Muscle layer of duodenum (tissue), 2 donors: ENCODE measurements at regions not wholly inside any gene's neighbourhood (a gene's known extent, or its start where the extent isn't known, plus 50 kb on each side); places are given as distances from the start of the nearest gene placed in this dataset.

Source experiments
- H3K27ac ChIP-seq: one replicate; pipeline ENCODE4 v1.7.0; 2013; ENCODE audit warnings: mild to moderate bottlenecking, low read length
- H3K27me3 ChIP-seq: one replicate; pipeline ENCODE4 v1.7.0; 2013; ENCODE audit warnings: low read depth, mild to moderate bottlenecking, control low read depth, low read length
- H3K36me3 ChIP-seq, 2 donors: one replicate each; pipeline ENCODE4 v1.7.0; 2013; ENCODE audit warnings: low read length in 2 of 2, control low read depth in 1 of 2, mild to moderate bottlenecking in 1 of 2; ENCODE audit not compliant: insufficient read depth in 2 of 2, control insufficient read depth in 1 of 2
- H3K4me1 ChIP-seq, 2 donors: one replicate each; pipeline ENCODE4 v1.7.0; 2013; ENCODE audit warnings: low read length in 2 of 2, mild to moderate bottlenecking in 2 of 2, control low read depth in 1 of 2, moderate library complexity in 1 of 2; ENCODE audit not compliant: insufficient read depth in 2 of 2, control insufficient read depth in 1 of 2
- H3K4me3 ChIP-seq, 2 donors: one replicate each; pipeline ENCODE4 v1.7.0; 2013; ENCODE audit warnings: low read length in 2 of 2, low read depth in 1 of 2, mild to moderate bottlenecking in 1 of 2
- H3K9me3 ChIP-seq, 2 donors: one replicate each; pipeline ENCODE4 v1.7.0; 2013; ENCODE audit warnings: low read length in 2 of 2, control low read depth in 1 of 2, mild to moderate bottlenecking in 1 of 2; ENCODE audit not compliant: control insufficient read depth in 1 of 2
- donor health status: healthy.

DNA sequence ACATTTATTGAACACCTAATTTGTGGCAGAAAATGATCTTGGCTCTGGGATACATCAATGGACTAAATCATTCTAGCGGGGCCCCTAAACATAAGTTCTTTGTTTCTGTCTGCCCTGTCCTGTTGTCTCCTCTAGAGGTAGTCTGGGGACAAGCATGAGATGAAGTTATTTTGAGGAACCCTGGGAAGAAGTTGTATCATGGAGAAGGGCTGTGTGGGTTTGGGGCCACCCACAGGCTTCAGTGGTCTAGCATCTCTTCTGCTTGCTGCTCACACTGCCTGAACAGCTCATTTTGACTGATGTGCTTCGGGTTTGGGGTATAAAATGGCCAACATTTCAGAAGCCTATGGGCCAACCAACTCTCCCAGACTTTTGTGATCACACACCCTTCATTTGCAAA lies 50.3 kb upstream of the OSBPL11 start:
- H3K9me3 ChIP-seq: no peaks in the 10 kb centered on the region

DNA sequence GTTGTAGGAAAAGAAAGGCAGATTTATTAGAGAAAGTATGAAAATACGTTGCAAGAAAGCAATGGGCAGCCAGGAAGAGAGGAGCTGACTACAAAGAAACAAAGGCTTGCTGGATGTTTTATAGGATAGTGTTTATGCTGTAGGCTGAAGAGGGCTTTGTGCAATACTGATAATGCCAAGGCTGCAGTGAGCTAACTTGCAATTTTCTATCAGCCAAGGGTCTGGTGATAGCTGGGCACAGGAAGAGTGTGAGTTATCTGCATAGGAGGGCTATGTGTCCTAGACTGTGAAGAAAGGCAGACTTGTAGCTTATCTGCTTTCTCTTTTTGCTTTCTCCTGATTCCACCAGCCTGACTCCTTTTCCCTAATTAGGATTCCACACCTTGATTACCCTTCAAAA lies 51.3 kb upstream of the OSBPL11 start:
- no peak overlapping the region for H3K27ac ChIP-seq
- H3K9me3 ChIP-seq: no peaks in the 10 kb centered on the region
- no peaks in the 10 kb centered on the region for H3K4me1 ChIP-seq

More for the DNA sequence above, 50.3 kb upstream of the OSBPL11 start:
- Histone ChIP-seq H3K36me3 (no peaks in the 10 kb centered on the region), H3K27me3 (no peaks in the 10 kb centered on the region), H3K4me1 (no peaks in the 10 kb centered on the region), H3K4me3 (no peak overlapping the region), H3K27ac (no peak overlapping the region)

DNA sequence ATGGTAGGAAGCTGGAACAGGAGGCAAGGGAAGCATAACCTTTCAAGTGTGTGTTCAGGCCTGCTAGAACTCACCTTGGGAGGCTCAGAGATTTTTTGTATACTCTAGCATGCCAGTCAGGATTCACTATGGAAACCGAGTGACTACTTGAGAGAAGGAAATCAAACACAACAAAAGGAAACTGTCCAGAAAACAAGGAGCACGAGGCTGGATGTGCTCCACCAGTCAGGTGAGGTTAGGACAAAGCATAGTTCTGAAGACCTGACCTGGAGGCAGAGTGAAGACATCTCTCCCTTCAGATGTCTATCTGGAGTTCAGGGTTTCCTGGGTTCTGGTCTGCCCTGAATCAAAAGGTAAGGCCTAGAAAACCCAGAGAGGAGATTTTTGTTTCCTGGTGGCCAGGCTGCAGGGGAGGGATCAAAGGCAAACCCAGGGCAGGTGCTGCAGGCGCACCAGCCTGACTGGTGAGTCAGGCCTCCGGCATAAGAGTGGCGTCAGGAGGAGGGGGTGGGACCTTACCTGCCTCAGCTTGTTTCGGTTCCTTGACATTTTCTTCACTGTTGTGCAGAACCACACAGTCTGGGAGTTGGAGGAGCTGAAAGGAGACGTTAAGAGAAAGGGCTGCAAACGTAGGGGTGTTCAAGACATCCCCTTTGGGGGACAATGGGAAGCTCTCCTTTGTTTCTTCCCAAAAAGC lies 52.2 kb upstream of the OSBPL11 start:
- H3K4me1 ChIP-seq: no peaks in the 10 kb centered on the region
- peak overlapping the region; percentile 10 for H3K27ac ChIP-seq

More for the DNA sequence above, 51.3 kb upstream of the OSBPL11 start:
- no peak overlapping the region for H3K4me3 ChIP-seq
- H3K27me3 ChIP-seq: no peaks in the 10 kb centered on the region
- no peaks in the 10 kb centered on the region for H3K36me3 ChIP-seq

DNA sequence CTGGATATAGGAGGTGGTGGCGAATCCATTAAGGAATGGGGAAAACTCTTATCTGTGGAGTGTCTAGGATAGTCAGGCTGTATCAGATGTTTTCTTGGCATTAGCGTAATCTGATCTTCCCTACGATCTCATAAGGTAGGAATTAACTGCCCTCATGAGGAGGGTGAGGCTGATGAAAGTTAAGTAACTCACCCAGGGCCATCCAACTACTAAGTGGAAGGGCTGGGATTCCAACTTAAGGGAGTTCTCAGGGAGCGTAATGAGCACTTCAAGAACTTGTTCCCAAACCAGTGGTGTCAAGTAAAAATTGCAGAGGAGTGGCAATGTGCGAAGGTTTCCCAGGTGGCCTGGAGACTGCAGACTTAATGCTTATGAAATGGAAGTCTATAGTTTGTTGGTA lies 55.9 kb upstream of the OSBPL11 start:
- H3K27ac ChIP-seq: no peak overlapping the region
- H3K36me3 ChIP-seq: no peaks in the 10 kb centered on the region
- H3K9me3 ChIP-seq: no peaks in the 10 kb centered on the region
- no peaks in the 10 kb centered on the region for H3K27me3 ChIP-seq
- no peak overlapping the region for H3K4me3 ChIP-seq
- no peaks in the 10 kb centered on the region for H3K4me1 ChIP-seq

More for the DNA sequence above, 52.2 kb upstream of the OSBPL11 start:
- no peaks in the 10 kb centered on the region for H3K36me3 ChIP-seq
- no peaks in the 10 kb centered on the region for H3K9me3 ChIP-seq
- no peaks in the 10 kb centered on the region for H3K27me3 ChIP-seq
- H3K4me3 ChIP-seq: no peak overlapping the region

DNA sequence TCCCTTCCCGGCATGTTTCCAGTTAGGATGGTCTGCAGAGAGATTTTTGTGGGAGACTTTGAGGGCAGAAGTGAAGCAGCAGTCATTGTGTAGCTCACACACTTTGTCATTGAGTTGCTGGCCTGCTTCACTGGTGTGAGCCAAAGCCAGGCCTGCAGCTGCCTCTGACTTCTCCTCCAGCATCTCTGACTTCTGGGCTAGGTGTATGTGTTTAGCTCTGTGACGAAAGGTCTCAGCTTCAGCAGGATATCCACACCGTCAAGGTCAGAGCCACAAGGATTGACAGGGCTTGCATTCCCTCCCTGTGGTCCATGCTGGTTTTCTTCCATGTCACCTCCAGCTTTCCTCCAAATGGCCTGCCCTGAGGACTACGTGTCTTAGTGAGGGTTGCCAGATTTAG lies 57.1 kb upstream of the OSBPL11 start:
- Histone ChIP-seq H3K4me1 (no peaks in the 10 kb centered on the region), H3K27ac (no peak overlapping the region), H3K4me3 (no peak overlapping the region), H3K27me3 (no peaks in the 10 kb centered on the region), H3K9me3 (no peaks in the 10 kb centered on the region), H3K36me3 (no peaks in the 10 kb centered on the region)

DNA sequence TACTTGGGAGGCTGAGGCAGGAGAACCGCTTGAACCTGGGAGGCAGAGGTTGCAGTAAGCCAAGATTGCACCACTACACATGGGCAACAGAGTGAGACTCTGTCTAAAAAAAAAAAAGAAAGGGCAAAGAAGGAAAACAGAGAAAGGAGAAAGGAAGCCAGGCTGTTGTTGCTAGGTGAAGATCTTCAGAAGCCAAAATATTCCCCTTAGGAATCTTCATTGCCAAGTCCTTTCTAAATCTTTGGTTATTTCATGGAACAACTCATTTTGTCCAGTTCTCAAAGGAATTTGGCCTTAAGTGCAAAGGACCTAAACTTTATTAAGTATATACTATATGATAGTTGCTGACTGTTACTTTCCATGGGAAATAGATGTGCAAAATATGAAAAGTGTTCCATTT lies 59.2 kb upstream of the OSBPL11 start:
- Histone ChIP-seq H3K27me3 (no peaks in the 10 kb centered on the region), H3K36me3 (no peaks in the 10 kb centered on the region), H3K9me3 (no peaks in the 10 kb centered on the region), H3K27ac (no peak overlapping the region), H3K4me3 (no peak overlapping the region), H3K4me1 (no peaks in the 10 kb centered on the region)

DNA sequence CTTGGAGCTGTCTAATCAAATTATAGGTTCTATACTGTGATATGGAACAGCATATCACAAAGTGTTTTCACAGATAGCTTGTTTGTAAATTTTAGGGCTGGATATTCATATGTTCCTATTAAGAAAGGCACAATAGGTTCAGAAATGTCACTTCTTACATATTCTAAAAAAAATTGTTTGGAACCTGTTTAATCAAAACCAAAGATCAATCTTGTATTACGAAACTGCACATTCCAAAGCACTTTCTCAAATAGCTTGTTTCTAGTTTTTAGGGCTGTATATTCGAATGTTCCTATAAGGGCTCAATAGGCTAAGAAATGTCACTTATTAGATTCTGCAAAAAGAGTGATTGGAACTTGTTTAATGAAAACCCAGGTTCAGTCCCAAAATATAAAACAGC lies 67.4 kb upstream of the OSBPL11 start:
- Histone ChIP-seq H3K9me3 (no peaks in the 10 kb centered on the region), H3K4me3 (no peak overlapping the region), H3K4me1 (peaks cover 0 to 4% of the 10 kb centered on the region in 2 donors), H3K36me3 (no peaks in the 10 kb centered on the region), H3K27ac (no peak overlapping the region), H3K27me3 (no peaks in the 10 kb centered on the region)

DNA sequence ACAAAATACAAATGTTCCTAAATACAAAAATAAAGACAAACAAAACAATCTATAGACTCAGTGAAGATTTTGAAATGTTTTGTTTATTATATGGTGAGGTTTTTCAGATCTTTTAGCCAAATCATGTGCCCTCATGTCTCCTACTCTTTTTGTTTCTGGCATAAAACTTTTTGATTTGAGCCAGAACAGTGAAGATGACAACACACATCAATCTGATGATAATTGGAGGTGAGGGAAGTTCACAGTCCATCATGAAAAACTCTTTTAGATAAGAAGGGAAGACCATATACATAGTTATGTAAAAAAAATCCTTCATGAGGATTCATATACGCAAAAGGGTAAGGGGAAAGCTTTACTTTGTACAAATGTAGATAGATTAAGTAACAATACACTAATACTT lies 75.1 kb upstream of the OSBPL11 start:
- Histone ChIP-seq H3K9me3 (no peaks in the 10 kb centered on the region), H3K36me3 (no peaks in the 10 kb centered on the region), H3K27me3 (no peaks in the 10 kb centered on the region), H3K4me1 (peaks cover 0 to 14% of the 10 kb centered on the region in 2 donors), H3K4me3 (no peak overlapping the region), H3K27ac (no peak overlapping the region)

DNA sequence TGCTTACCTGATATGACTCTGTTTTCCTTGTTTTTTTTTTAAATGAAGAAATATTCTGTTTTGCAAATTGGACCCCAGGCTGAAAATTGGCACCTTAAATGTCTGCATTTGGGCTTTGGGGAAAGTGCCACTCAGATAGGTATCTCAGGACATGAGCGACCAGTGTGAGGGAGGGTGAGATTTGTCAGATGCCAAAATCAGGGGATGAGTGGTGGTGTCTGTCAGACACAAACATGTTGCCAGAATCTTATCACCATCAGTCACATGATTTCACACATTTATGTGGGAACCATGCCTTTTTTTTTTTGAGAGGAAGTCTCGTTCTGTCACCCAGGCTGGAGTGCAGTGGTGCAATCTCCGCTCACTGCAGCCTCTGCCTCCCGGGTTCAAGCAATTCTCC lies 75.6 kb upstream of the OSBPL11 start:
- Histone ChIP-seq H3K9me3 (no peaks in the 10 kb centered on the region), H3K4me1 (peaks cover 0 to 14% of the 10 kb centered on the region in 2 donors), H3K27me3 (no peaks in the 10 kb centered on the region), H3K27ac (no peak overlapping the region), H3K4me3 (no peak overlapping the region), H3K36me3 (no peaks in the 10 kb centered on the region)

DNA sequence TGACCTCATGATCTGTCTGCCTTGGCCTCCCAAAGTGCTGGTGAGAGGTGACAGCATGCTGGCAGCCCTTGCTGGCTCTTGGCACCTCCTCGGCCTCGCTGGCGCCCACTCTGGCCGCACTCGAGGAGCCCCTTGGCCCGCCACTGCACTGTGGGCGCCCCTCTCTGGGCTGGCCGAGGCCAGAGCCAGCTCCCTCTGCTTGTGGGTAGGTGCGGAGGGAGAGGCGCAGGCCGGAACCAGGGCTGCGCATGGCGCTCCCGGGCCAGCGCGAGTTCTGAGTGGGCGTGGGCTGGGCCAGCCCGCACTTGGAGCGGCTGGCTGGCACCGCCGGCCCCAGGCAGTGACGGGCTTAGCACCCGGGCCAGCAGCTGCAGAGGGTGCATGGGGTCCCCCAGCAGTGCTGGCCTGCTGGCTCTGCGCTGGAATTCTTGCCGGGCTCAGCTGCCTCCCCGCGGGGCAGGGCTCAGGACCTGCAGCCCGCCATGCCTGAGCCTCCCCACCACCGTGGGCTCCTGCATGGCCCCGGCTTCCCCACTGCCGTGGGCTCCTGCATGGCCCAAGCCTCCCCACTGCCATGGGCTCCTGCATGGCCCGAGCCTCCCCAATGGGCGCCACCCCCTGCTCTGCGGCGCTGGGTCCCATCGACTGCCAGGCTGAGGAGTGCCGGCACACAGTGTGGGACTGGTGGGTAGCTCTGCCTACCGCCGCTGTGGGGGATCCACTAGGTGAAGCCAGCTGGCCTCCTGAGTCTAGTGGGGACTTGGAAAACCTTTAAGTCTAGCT lies 76.4 kb upstream of the OSBPL11 start:
- Histone ChIP-seq H3K4me3 (no peak overlapping the region), H3K9me3 (no peaks in the 10 kb centered on the region), H3K27ac (no peak overlapping the region), H3K27me3 (no peaks in the 10 kb centered on the region), H3K36me3 (no peaks in the 10 kb centered on the region), H3K4me1 (peaks cover 0 to 14% of the 10 kb centered on the region in 2 donors)

DNA sequence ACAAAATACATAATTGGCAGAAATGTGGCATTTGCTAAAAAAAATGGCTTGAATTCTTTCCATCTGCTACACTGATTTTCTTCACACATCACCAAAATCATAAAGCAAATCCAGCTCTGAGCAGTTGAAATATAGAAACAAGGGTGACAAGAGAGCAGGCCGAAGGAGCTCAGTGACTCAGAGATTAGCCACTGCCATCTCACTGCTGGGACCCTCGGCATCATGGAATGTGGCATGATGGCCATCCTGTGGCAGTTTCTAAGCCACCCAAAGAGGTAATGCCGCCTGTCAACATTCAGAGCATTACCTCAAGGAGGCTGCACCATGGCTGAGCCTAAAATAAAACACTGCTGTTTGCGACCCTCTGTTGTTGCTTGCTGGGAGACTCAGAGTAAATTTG lies 80.5 kb upstream of the OSBPL11 start:
- Histone ChIP-seq H3K9me3 (no peaks in the 10 kb centered on the region), H3K27ac (no peak overlapping the region), H3K36me3 (no peaks in the 10 kb centered on the region), H3K27me3 (no peaks in the 10 kb centered on the region), H3K4me1 (no peaks in the 10 kb centered on the region), H3K4me3 (no peak overlapping the region)
